KMS-11 (cell line): ENCODE measurements at regions not wholly inside any gene's neighbourhood (a gene's known extent, or its start where the extent isn't known, plus 50 kb on each side); places are given as distances from the start of the nearest gene placed in this dataset.

Experiments
- H2AFZ ChIP-seq: fragments of 200-600 bp; sonication (generic); 2 replicates; pipeline ENCODE4 v1.6.1; 2016; ENCODE audit warnings: antibody characterized with exemption, mixed run types, low read depth
- H3K27ac ChIP-seq: fragments of 200-600 bp; sonication (generic); 2 replicates; pipeline ENCODE4 v1.6.1; 2016; ENCODE audit warnings: mild to moderate bottlenecking, mixed run types
- H3K27me3 ChIP-seq: fragments of 200-600 bp; sonication (generic); 2 replicates; pipeline ENCODE4 v1.6.1; 2017; ENCODE audit warnings: mild to moderate bottlenecking, low read depth, mixed run types, moderate library complexity; ENCODE audit not compliant: insufficient read depth
- H3K36me3 ChIP-seq: fragments of 200-600 bp; sonication (generic); 2 replicates; pipeline ENCODE4 v1.6.1; 2017; ENCODE audit warnings: mild to moderate bottlenecking, mixed run types; ENCODE audit not compliant: insufficient read depth
- H3K4me1 ChIP-seq: fragments of 200-600 bp; sonication (generic); 2 replicates; pipeline ENCODE4 v1.6.1; 2016; ENCODE audit warnings: mild to moderate bottlenecking, low read depth, mixed run types; ENCODE audit not compliant: poor library complexity, severe bottlenecking
- H3K4me2 ChIP-seq: fragments of 200-600 bp; sonication (generic); 2 replicates; pipeline ENCODE4 v1.7.0; 2016; ENCODE audit warnings: mild to moderate bottlenecking, mixed run types
- H3K4me3 ChIP-seq: fragments of 200-600 bp; sonication (generic); IDR thresholded peaks from 2 replicates; pipeline ENCODE4 v1.6.1; 2017; ENCODE audit warnings: low read depth, low read length, mixed read lengths; ENCODE audit not compliant: insufficient read depth
- H3K79me2 ChIP-seq: fragments of 200-600 bp; sonication (generic); 2 replicates; pipeline ENCODE4 v1.6.1; 2016; ENCODE audit warnings: low read depth, mixed run types; ENCODE audit not compliant: insufficient read depth
- H3K9ac ChIP-seq: fragments of 200-600 bp; sonication (generic); 2 replicates; pipeline ENCODE4 v1.6.1; 2016; ENCODE audit warnings: mild to moderate bottlenecking, mixed run types
- H4K20me1 ChIP-seq: fragments of 200-600 bp; sonication (generic); 2 replicates; pipeline ENCODE4 v1.6.1; 2016; ENCODE audit warnings: mild to moderate bottlenecking, mixed run types; ENCODE audit not compliant: insufficient read depth
- CTCF ChIP-seq: fragments of 200-600 bp; sonication (generic); conservative IDR thresholded peaks from 2 replicates; pipeline ENCODE4 v1.6.1; 2017; ENCODE audit warnings: low read depth, mild to moderate bottlenecking, antibody characterized with exemption, low read length, moderate library complexity, mixed read lengths

DNA sequence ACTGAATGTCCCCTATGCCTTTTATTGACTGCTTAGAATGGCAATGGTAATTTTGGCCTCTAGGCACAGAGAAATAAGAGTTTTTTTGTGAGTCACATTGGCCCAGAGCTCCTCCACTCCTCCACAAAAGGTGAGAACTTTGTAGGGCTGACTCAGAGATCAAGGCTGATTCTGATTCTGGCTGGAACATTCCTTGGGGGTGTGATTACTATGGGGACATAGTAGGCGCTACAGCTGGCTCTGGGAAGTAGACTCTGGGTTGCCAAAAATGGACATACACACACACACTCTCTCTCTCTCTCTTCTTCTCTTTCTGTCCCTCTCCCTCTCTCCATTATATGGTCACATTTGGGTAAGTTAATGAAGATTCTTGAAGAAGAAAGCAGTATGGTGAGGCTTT, 174.6 kb upstream of the DDHD1 start:
- no peak overlapping the region for H3K9ac ChIP-seq
- H3K27me3 ChIP-seq = no peaks in the 10 kb centered on the region
- H3K4me3 ChIP-seq = no peak overlapping the region
- H4K20me1 ChIP-seq = no peaks in the 10 kb centered on the region
- no peaks in the 10 kb centered on the region for H3K36me3 ChIP-seq
- H3K4me2 ChIP-seq = no peak overlapping the region
- H3K4me1 ChIP-seq = no peaks in the 10 kb centered on the region
- no peak for TF ChIP-seq CTCF
- H2AFZ ChIP-seq = no peak overlapping the region
- H3K79me2 ChIP-seq = no peaks in the 10 kb centered on the region
- no peak overlapping the region for H3K27ac ChIP-seq

GRCh38 chr14:53325176-53325806, 172.2 kb upstream of the DDHD1 start:
- Histone ChIP-seq H2AFZ (no peak overlapping the region), H3K27ac (no peak overlapping the region)

GRCh38 chr14:53316504-53316903, 163.4 kb upstream of the DDHD1 start:
- Histone ChIP-seq H3K9ac (no peak overlapping the region), H3K27ac (no peak overlapping the region), H3K4me2 (no peak overlapping the region), H3K79me2 (no peaks in the 10 kb centered on the region), H3K4me3 (no peak overlapping the region), H4K20me1 (no peaks in the 10 kb centered on the region), H2AFZ (no peak overlapping the region), H3K27me3 (no peaks in the 10 kb centered on the region), H3K36me3 (no peaks in the 10 kb centered on the region), H3K4me1 (no peaks in the 10 kb centered on the region)
- no peak for TF ChIP-seq CTCF

More at GRCh38 chr14:53325176-53325806, 172.2 kb upstream of the DDHD1 start:
- H3K4me1 ChIP-seq = no peaks in the 10 kb centered on the region
- no peaks in the 10 kb centered on the region for H3K79me2 ChIP-seq
- H3K4me3 ChIP-seq = no peak overlapping the region
- H3K27me3 ChIP-seq = no peaks in the 10 kb centered on the region
- no peaks in the 10 kb centered on the region for H3K36me3 ChIP-seq
- no peaks in the 10 kb centered on the region for H4K20me1 ChIP-seq
- no peak overlapping the region for H3K9ac ChIP-seq
- TF ChIP-seq CTCF = no peak
- H3K4me2 ChIP-seq = no peak overlapping the region

DNA sequence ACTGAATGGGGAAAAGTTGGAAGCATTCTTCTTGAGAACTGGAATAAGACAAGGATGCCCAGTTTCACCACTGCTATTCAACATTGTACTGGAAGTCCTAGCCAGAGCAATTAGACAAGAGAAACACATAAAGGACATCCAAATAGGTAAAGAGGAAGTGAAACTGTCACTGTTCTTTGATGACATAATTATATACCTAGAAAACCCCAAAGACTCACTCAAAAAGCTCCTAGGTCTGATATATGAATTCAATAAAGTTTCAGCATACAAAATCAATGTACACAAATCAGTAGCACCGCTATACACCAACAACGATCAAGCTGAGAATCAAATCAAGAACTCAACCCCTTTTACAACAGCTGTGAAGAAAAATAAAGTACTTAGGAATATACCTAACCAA, 157.3 kb upstream of the DDHD1 start:
- TF ChIP-seq CTCF = no peak
- Histone ChIP-seq H3K27me3 (no peaks in the 10 kb centered on the region), H3K79me2 (no peaks in the 10 kb centered on the region), H3K4me3 (no peak overlapping the region), H3K9ac (no peak overlapping the region), H3K4me2 (no peak overlapping the region), H3K4me1 (no peaks in the 10 kb centered on the region), H2AFZ (no peak overlapping the region), H3K36me3 (no peaks in the 10 kb centered on the region), H3K27ac (no peak overlapping the region), H4K20me1 (no peaks in the 10 kb centered on the region)
